HepG2 (cell line): ENCODE measurements at regions not wholly inside any gene's neighbourhood (a gene's known extent, or its start where the extent isn't known, plus 50 kb on each side); places are given as distances from the start of the nearest gene placed in this dataset.

ENCODE experiments used
- ATAC-seq: fragments of 200-7000 bp; cut with Tn5 transposase; 3 replicates; pipeline ENCODE4 v1.9.1; 2020; ENCODE audit warnings: mild to moderate bottlenecking, moderate library complexity
- BruUV-seq: library from RNA; stranded (reverse); fragments of 400-500 nt; replicated peaks from 2 replicates; lab custom pipeline; 2021; lab: Mats Ljungman, UMichigan
- CTCF ChIA-PET: fragments of 300-600 bp; formaldehyde crosslinking; extraction: SDS; loops from one replicate; lab custom pipeline; 2021; ENCODE audit warnings: low total read pairs, inconsistent platforms, low intra/inter-chr PET ratio; lab: Yijun Ruan, JAX
- POLR2A ChIA-PET: fragments of 350-600 bp; sonication (Branson Sonifier 250); formaldehyde crosslinking; loops from one replicate; lab custom pipeline; 2020; ENCODE audit warnings: antibody characterized with exemption, inconsistent platforms; lab: Yijun Ruan, JAX
- DNase-seq: peaks from one replicate; pipeline ENCODE4 v3.0.0-alpha.2; 2015; ENCODE audit warnings: low spot score
- FAIRE-seq: peaks from 3 replicates; lab custom pipeline; 2011; peaks lifted over from hg19 to GRCh38; lab: Jason Lieb, UNC
- H2AFZ ChIP-seq: one replicate; pipeline ENCODE4 v1.6.1; 2011; ENCODE audit warnings: low read length, inconsistent platforms
- H3K27ac ChIP-seq: fragments of 300-600 bp; 3 replicates; pipeline ENCODE4 v1.8.0; 2011; ENCODE audit warnings: mixed run types, mild to moderate bottlenecking, mixed read lengths, low read length, inconsistent platforms; ENCODE audit not compliant: insufficient read depth; ENCODE audit errors: extremely low read length
- H3K27me3 ChIP-seq, 2 experiments: fragments of 200-600 bp in 1 of 2; 2 replicates in 1 of 2; 3 replicates in 1 of 2; pipeline versions ENCODE4 v1.6.0 to v1.8.0; 2011; ENCODE audit warnings: low read length in 2 of 2, mild to moderate bottlenecking in 2 of 2, moderate library complexity in 2 of 2, inconsistent platforms in 1 of 2; ENCODE audit not compliant: insufficient read depth in 2 of 2, control insufficient read depth in 1 of 2
- H3K36me3 ChIP-seq, 2 experiments: fragments of 200-600 bp in 1 of 2; replicated peaks in 1 of 2; 2 replicates in 1 of 2; 3 replicates in 1 of 2; pipeline versions ENCODE4 v1.5.1 to v1.8.0; 2011; ENCODE audit warnings: low read length in 2 of 2, inconsistent platforms in 1 of 2; ENCODE audit not compliant: insufficient read depth in 2 of 2, control insufficient read depth in 1 of 2
- H3K4me1 ChIP-seq: 2 replicates; pipeline ENCODE4 v1.5.1; 2012; ENCODE audit warnings: low read length, inconsistent platforms; ENCODE audit not compliant: insufficient read depth
- H3K4me2 ChIP-seq: 2 replicates; pipeline ENCODE4 v1.6.0; 2011; ENCODE audit warnings: low read depth, low read length, inconsistent platforms
- H3K4me3 ChIP-seq, 3 experiments: fragments of 200-600 bp in 1 of 3; sonication (generic), shearing (Covaris generic) in 1 of 3; replicated peaks in 1 of 3; 2 replicates each; pipeline ENCODE4 v1.5.1; 2011 to 2016; ENCODE audit warnings: low read length in 3 of 3, inconsistent platforms in 2 of 3, low read depth in 2 of 3, mild to moderate bottlenecking in 2 of 3, control low read depth in 1 of 3, mixed read lengths in 1 of 3; ENCODE audit not compliant: insufficient read depth in 1 of 3
- H3K79me2 ChIP-seq: one replicate; pipeline ENCODE4 v1.6.1; 2011; ENCODE audit warnings: low read length, inconsistent platforms; ENCODE audit not compliant: insufficient read depth
- H3K9ac ChIP-seq: 2 replicates; pipeline ENCODE4 v1.6.0; 2011; ENCODE audit warnings: mild to moderate bottlenecking, low read depth, low read length, inconsistent platforms; ENCODE audit not compliant: insufficient read depth
- H3K9me3 ChIP-seq: 2 replicates; pipeline ENCODE4 v1.5.1; 2012; ENCODE audit warnings: mild to moderate bottlenecking, low read length
- H4K20me1 ChIP-seq: 2 replicates; pipeline ENCODE4 v1.6.0; 2011; ENCODE audit warnings: inconsistent platforms, mild to moderate bottlenecking, low read length, moderate library complexity; ENCODE audit not compliant: insufficient read depth
- FOXC1 ChIP-seq: sonication (generic); formaldehyde crosslinking; IDR thresholded peaks from 2 replicates; pipeline ENCODE4 v1.8.0; 2022; ENCODE audit warnings: mild to moderate bottlenecking, missing genetic modification reagents, borderline replicate concordance
- NFRKB ChIP-seq: fragments of 450-650 bp; IDR thresholded peaks from 2 replicates; pipeline ENCODE4 v1.6.1; 2017
- RCOR2 ChIP-seq: IDR thresholded peaks from 2 replicates; pipeline ENCODE4 v1.6.1; 2016; ENCODE audit warnings: missing biosample characterization, missing genetic modification reagents
- SNAI1 ChIP-seq: sonication (generic); formaldehyde crosslinking; IDR thresholded peaks from 2 replicates; pipeline ENCODE4 v1.5.0; 2020; ENCODE audit warnings: mild to moderate bottlenecking, missing genetic modification reagents, borderline replicate concordance
- SOX13 ChIP-seq, 3 experiments: fragments of 450-650 bp in 1 of 3; sonication (generic) in 1 of 3; formaldehyde crosslinking in 1 of 3; IDR thresholded peaks in 2 of 3; conservative IDR thresholded peaks in 1 of 3; 2 replicates each; pipeline versions ENCODE4 v1.5.0 to v1.6.1; 2016 to 2020; ENCODE audit warnings: antibody characterized with exemption in 1 of 3, mild to moderate bottlenecking in 1 of 3, missing compliant biosample characterization in 1 of 3, missing genetic modification reagents in 1 of 3, moderate library complexity in 1 of 3
- STAG1 ChIP-seq: sonication (generic); formaldehyde crosslinking; IDR thresholded peaks from 2 replicates; pipeline ENCODE4 v1.4.0; 2020; ENCODE audit warnings: missing genetic modification reagents
- ZNF30 ChIP-seq: sonication (generic); formaldehyde crosslinking; IDR thresholded peaks from 2 replicates; pipeline ENCODE4 v1.5.0; 2020; ENCODE audit warnings: mild to moderate bottlenecking, missing genetic modification reagents
- ZNF333 ChIP-seq: sonication (generic); formaldehyde crosslinking; IDR thresholded peaks from 2 replicates; pipeline ENCODE4 v1.4.0; 2020; ENCODE audit warnings: mild to moderate bottlenecking, missing genetic modification reagents, borderline replicate concordance
- ZNF746 ChIP-seq: sonication (generic); formaldehyde crosslinking; IDR thresholded peaks from 2 replicates; pipeline ENCODE4 v1.8.0; 2022; ENCODE audit warnings: mild to moderate bottlenecking, missing genetic modification reagents
- ZNF776 ChIP-seq: sonication (generic); formaldehyde crosslinking; IDR thresholded peaks from 2 replicates; pipeline ENCODE4 v1.4.0; 2020; ENCODE audit warnings: mild to moderate bottlenecking, missing genetic modification reagents
- ZNF777 ChIP-seq: sonication (generic); formaldehyde crosslinking; IDR thresholded peaks from 2 replicates; pipeline ENCODE4 v1.4.0; 2020; ENCODE audit warnings: missing genetic modification reagents
- ZNF792 ChIP-seq: IDR thresholded peaks from 2 replicates; pipeline ENCODE4 v1.6.1; 2016
- WGBS: methylation state at CpG from one replicate; pipeline ENCODE4 v1.1.6; 2017; ENCODE audit warnings: low lambda C conversion rate; 5-methylcytosine and 5-hydroxymethylcytosine counted together
- in situ Hi-C: cut with HindIII; loops from 2 replicates; pipeline ENCODE4 v1.10.0; 2017; ENCODE audit warnings: low pct_unique_long_range_greater_than_20kb; ENCODE audit not compliant: extremely low pct_ligation_motif_present
- intact Hi-C: fragments of 100-400 bp; cut with micrococcal nuclease; formaldehyde crosslinking; loops from one replicate; pipeline ENCODE4 v1.10.0; 2022; ENCODE audit not compliant: unreplicated experiment
- TF ChIP-seq, protein P1 (sequence below): sonication (generic); formaldehyde crosslinking; IDR thresholded peaks from 2 replicates; pipeline ENCODE4 v1.9.0; 2021; ENCODE audit warnings: missing genetic modification reagents, borderline replicate concordance
- TF ChIP-seq, protein P2 (sequence below): sonication (generic); formaldehyde crosslinking; IDR thresholded peaks from 2 replicates; pipeline ENCODE4 v1.9.0; 2022; ENCODE audit warnings: missing genetic modification reagents, mild to moderate bottlenecking, borderline replicate concordance
- TF ChIP-seq, protein P3 (sequence below): sonication (generic); formaldehyde crosslinking; conservative IDR thresholded peaks from 2 replicates; pipeline ENCODE4 v1.4.0; 2020; ENCODE audit warnings: missing genetic modification reagents
- TF ChIP-seq, protein P4 (sequence below): sonication (generic); formaldehyde crosslinking; IDR thresholded peaks from 2 replicates; pipeline ENCODE4 v1.4.0; 2020; ENCODE audit warnings: missing genetic modification reagents

DNA sequence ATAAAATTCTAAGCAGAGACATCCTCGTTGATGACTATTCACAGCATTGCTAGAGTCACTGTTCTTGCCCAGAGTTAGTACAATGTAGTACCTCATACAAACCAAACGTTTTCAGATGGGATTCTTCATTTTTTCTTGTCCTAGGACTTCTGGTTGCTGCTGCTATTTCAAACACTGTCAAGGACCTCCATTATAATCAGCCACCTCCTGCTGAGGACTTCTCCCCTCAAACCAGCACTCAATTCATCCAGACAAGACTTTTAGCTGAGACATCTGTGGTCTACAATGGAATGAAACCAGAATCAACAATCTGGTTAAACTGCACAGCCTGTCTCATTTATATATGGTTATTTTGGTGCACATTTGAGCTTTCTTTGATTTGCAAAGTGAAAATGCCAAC is 1008.8 kb downstream of the STPG2 start:
- CTCF ChIA-PET, result no interaction called here
- WGBS, result 3% methylated on average over 2 of the region's 2 CpGs
- H3K4me1 ChIP-seq, result no peaks in the 10 kb centered on the region
- H3K27me3 ChIP-seq, result no peaks in the 10 kb centered on the region
- no peak for ATAC-seq
- H3K9ac ChIP-seq, result no peak overlapping the region
- H2AFZ ChIP-seq, result no peak overlapping the region
- no peak for DNase-seq
- POLR2A ChIA-PET, result no interaction called here
- FAIRE-seq, result no peak
- no peak overlapping the region for H3K4me3 ChIP-seq
- in situ Hi-C loops (no loop called here), intact Hi-C loops (no loop called here)
- no peaks in the 10 kb centered on the region for H3K36me3 ChIP-seq
- H3K79me2 ChIP-seq, result no peaks in the 10 kb centered on the region
- no peaks in the 10 kb centered on the region for H4K20me1 ChIP-seq
- H3K27ac ChIP-seq, result no peak overlapping the region
- H3K4me2 ChIP-seq, result no peak overlapping the region
- no TSS peak for BruUV-seq
- 0 out of 2 replicates have a peak, but pooled peaks cover 3% of the 10 kb centered on the region for H3K9me3 ChIP-seq
- no peak for TF ChIP-seq STAG1
- no peak for TF ChIP-seq RCOR2 (CRISPR knock-in tag)
- TF ChIP-seq FOXC1 (CRISPR knock-in tag), result no peak
- TF ChIP-seq ZNF777 (CRISPR knock-in tag), result no peak
- TF ChIP-seq ZNF30 (CRISPR knock-in tag), result no peak
- TF ChIP-seq ZNF746 (CRISPR knock-in tag), result no peak
- TF ChIP-seq, protein P1, sequence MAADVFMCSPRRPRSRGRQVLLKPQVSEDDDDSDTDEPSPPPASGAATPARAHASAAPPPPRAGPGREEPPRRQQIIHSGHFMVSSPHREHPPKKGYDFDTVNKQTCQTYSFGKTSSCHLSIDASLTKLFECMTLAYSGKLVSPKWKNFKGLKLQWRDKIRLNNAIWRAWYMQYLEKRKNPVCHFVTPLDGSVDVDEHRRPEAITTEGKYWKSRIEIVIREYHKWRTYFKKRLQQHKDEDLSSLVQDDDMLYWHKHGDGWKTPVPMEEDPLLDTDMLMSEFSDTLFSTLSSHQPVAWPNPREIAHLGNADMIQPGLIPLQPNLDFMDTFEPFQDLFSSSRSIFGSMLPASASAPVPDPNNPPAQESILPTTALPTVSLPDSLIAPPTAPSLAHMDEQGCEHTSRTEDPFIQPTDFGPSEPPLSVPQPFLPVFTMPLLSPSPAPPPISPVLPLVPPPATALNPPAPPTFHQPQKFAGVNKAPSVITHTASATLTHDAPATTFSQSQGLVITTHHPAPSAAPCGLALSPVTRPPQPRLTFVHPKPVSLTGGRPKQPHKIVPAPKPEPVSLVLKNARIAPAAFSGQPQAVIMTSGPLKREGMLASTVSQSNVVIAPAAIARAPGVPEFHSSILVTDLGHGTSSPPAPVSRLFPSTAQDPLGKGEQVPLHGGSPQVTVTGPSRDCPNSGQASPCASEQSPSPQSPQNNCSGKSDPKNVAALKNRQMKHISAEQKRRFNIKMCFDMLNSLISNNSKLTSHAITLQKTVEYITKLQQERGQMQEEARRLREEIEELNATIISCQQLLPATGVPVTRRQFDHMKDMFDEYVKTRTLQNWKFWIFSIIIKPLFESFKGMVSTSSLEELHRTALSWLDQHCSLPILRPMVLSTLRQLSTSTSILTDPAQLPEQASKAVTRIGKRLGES, result no peak
- TF ChIP-seq, protein P2, sequence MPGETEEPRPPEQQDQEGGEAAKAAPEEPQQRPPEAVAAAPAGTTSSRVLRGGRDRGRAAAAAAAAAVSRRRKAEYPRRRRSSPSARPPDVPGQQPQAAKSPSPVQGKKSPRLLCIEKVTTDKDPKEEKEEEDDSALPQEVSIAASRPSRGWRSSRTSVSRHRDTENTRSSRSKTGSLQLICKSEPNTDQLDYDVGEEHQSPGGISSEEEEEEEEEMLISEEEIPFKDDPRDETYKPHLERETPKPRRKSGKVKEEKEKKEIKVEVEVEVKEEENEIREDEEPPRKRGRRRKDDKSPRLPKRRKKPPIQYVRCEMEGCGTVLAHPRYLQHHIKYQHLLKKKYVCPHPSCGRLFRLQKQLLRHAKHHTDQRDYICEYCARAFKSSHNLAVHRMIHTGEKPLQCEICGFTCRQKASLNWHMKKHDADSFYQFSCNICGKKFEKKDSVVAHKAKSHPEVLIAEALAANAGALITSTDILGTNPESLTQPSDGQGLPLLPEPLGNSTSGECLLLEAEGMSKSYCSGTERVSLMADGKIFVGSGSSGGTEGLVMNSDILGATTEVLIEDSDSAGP (CRISPR knock-in tag), result no peak
- TF ChIP-seq SNAI1, result no peak
- TF ChIP-seq ZNF792 (CRISPR knock-in tag), result no peak
- no peak for TF ChIP-seq NFRKB
- TF ChIP-seq, protein P3, sequence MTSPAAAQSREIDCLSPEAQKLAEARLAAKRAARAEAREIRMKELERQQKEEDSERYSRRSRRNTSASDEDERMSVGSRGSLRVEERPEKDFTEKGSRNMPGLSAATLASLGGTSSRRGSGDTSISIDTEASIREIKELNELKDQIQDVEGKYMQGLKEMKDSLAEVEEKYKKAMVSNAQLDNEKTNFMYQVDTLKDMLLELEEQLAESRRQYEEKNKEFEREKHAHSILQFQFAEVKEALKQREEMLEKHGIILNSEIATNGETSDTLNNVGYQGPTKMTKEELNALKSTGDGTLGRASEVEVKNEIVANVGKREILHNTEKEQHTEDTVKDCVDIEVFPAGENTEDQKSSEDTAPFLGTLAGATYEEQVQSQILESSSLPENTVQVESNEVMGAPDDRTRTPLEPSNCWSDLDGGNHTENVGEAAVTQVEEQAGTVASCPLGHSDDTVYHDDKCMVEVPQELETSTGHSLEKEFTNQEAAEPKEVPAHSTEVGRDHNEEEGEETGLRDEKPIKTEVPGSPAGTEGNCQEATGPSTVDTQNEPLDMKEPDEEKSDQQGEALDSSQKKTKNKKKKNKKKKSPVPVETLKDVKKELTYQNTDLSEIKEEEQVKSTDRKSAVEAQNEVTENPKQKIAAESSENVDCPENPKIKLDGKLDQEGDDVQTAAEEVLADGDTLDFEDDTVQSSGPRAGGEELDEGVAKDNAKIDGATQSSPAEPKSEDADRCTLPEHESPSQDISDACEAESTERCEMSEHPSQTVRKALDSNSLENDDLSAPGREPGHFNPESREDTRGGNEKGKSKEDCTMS (CRISPR knock-in tag), result no peak
- no peak for TF ChIP-seq ZNF333 (CRISPR knock-in tag)
- TF ChIP-seq, protein P4, sequence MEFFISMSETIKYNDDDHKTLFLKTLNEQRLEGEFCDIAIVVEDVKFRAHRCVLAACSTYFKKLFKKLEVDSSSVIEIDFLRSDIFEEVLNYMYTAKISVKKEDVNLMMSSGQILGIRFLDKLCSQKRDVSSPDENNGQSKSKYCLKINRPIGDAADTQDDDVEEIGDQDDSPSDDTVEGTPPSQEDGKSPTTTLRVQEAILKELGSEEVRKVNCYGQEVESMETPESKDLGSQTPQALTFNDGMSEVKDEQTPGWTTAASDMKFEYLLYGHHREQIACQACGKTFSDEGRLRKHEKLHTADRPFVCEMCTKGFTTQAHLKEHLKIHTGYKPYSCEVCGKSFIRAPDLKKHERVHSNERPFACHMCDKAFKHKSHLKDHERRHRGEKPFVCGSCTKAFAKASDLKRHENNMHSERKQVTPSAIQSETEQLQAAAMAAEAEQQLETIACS (CRISPR knock-in tag), result no peak
- TF ChIP-seq ZNF776, result no peak
- no peak for TF ChIP-seq SOX13 (IDR thresholded peaks at IDR 0.05)
- TF ChIP-seq SOX13 (CRISPR knock-in tag; conservative IDR thresholded peaks at IDR 0.05 in 1 of 2, IDR thresholded peaks at IDR 0.05 in 1 of 2), result no peak
